ENCODE measurements at regions not wholly inside any gene's neighbourhood (a gene's known extent, or its start where the extent isn't known, plus 50 kb on each side); places are given as distances from the start of the nearest gene placed in this dataset.

DNA sequence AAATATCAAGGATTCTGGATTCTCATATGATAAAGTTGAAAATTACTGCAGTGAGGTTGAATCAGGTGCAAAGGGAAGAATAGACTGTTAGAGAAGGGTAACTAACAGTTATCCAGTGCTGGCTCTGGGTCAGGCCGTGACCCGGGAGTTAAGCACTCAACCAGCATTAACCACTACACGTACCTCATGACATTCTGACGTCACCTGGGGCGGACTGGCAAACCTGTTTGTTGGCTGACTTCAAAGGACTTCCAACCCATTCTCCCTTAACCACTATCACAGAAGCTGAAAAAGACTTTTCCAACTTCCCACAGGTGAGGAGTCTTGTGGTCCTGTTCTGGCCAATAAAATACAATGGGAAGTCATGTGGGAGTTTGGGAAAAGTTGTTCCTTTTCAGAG, 268.9 kb downstream of the ENC1 start:
- TF ChIP-seq, protein P1, sequence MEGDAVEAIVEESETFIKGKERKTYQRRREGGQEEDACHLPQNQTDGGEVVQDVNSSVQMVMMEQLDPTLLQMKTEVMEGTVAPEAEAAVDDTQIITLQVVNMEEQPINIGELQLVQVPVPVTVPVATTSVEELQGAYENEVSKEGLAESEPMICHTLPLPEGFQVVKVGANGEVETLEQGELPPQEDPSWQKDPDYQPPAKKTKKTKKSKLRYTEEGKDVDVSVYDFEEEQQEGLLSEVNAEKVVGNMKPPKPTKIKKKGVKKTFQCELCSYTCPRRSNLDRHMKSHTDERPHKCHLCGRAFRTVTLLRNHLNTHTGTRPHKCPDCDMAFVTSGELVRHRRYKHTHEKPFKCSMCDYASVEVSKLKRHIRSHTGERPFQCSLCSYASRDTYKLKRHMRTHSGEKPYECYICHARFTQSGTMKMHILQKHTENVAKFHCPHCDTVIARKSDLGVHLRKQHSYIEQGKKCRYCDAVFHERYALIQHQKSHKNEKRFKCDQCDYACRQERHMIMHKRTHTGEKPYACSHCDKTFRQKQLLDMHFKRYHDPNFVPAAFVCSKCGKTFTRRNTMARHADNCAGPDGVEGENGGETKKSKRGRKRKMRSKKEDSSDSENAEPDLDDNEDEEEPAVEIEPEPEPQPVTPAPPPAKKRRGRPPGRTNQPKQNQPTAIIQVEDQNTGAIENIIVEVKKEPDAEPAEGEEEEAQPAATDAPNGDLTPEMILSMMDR (conservative IDR thresholded peaks at IDR 0.05; ENCODE audit: low read length) = no peak
- no peak for TF ChIP-seq EZH2phosphoT487 (IDR thresholded peaks at IDR 0.05; ENCODE audit: borderline replicate concordance)

Measured in Loucy (cell line).